ENCODE measurements at regions not wholly inside any gene's neighbourhood (a gene's known extent, or its start where the extent isn't known, plus 50 kb on each side); places are given as distances from the start of the nearest gene placed in this dataset.

GRCh38 chr17:65403626-65404025, 157.8 kb downstream of the AXIN2 start:
- no peak for DNase-seq

GRCh38 chr17:65402513-65403496, 158.6 kb downstream of the AXIN2 start:
- DNase-seq = no peak

GRCh38 chr17:65401561-65401960, 159.9 kb downstream of the AXIN2 start:
- DNase-seq = no peak

- no peak for DNase-seq
Measured at GRCh38 chr17:65400701-65401100, 160.7 kb downstream of the AXIN2 start.

- DNase-seq = no peak
Measured at GRCh38 chr17:65398040-65398787, 163.2 kb downstream of the AXIN2 start.

- DNase-seq = no peak
Measured at GRCh38 chr17:65395924-65396323, 165.5 kb downstream of the AXIN2 start.

- DNase-seq = no peak
Measured at GRCh38 chr17:65394811-65395472, 166.5 kb downstream of the AXIN2 start.

- no peak for DNase-seq
Measured at GRCh38 chr17:65393514-65393913, 167.9 kb downstream of the AXIN2 start.

GRCh38 chr17:65389949-65390348, 171.5 kb downstream of the AXIN2 start:
- DNase-seq = no peak

GRCh38 chr17:65389426-65389825, 172.0 kb downstream of the AXIN2 start:
- DNase-seq = no peak

- no peak for DNase-seq
Measured at GRCh38 chr17:65388911-65389310, 172.5 kb downstream of the AXIN2 start.

- no peak for DNase-seq
Measured at GRCh38 chr17:65387322-65387721, 174.1 kb downstream of the AXIN2 start.

- DNase-seq = no peak
Measured at GRCh38 chr17:65385726-65386125, 175.7 kb downstream of the AXIN2 start.

GRCh38 chr17:65385071-65385470, 176.4 kb downstream of the AXIN2 start:
- no peak for DNase-seq

- no peak for DNase-seq
Measured at GRCh38 chr17:65381152-65381551, 180.3 kb downstream of the AXIN2 start.

- DNase-seq = no peak
Measured at GRCh38 chr17:65374966-65375365, 186.5 kb downstream of the AXIN2 start.

GRCh38 chr17:65371702-65372101, 189.7 kb downstream of the AXIN2 start:
- no peak for DNase-seq

GRCh38 chr17:65370669-65371131, 190.7 kb downstream of the AXIN2 start:
- DNase-seq = no peak

- no peak for DNase-seq
Measured at GRCh38 chr17:65368341-65368740, 193.1 kb downstream of the AXIN2 start.

- no peak for DNase-seq
Measured at GRCh38 chr17:65366102-65366844, 195.2 kb downstream of the AXIN2 start.

- DNase-seq = no peak
Measured at GRCh38 chr17:65365169-65365568, 196.3 kb downstream of the AXIN2 start.

GRCh38 chr17:65364438-65364837, 197.0 kb downstream of the AXIN2 start:
- no peak for DNase-seq
